Common myeloid progenitor, CD34-positive (primary cell): ENCODE measurements at regions not wholly inside any gene's neighbourhood (a gene's known extent, or its start where the extent isn't known, plus 50 kb on each side); places are given as distances from the start of the nearest gene placed in this dataset.

ENCODE experiments used
- CTCF ChIA-PET: fragments of 350-600 bp; sonication (Branson Sonifier 250); formaldehyde crosslinking; loops from one replicate; lab custom pipeline; 2021; ENCODE audit warnings: antibody characterized with exemption; lab: Charles Lee
- POLR2A ChIA-PET: fragments of 350-600 bp; sonication (Branson Sonifier 250); formaldehyde crosslinking; loops from one replicate; lab custom pipeline; 2021; ENCODE audit warnings: antibody characterized with exemption; lab: Charles Lee
- DNase-seq, 3 donors: peaks; one replicate each; pipeline versions ENCODE4 v3.0.0 to v3.0.0-alpha.2; 2013
- H3K27ac ChIP-seq, 2 experiments: 1 replicate in 1 of 2; 2 replicates in 1 of 2; pipeline ENCODE4 v1.7.0; 2013; ENCODE audit warnings: inconsistent platforms in 2 of 2, low read length in 2 of 2, mild to moderate bottlenecking in 2 of 2, low read depth in 1 of 2, moderate library complexity in 1 of 2; ENCODE audit not compliant: severe bottlenecking in 2 of 2, insufficient read depth in 1 of 2, poor library complexity in 1 of 2
- H3K27me3 ChIP-seq, 5 experiments: replicated peaks in 2 of 5; 1 replicate in 3 of 5; 2 replicates in 2 of 5; pipeline versions ENCODE4 v1.6.1 to v1.7.0; 2013; ENCODE audit warnings: low read length in 4 of 5, mild to moderate bottlenecking in 2 of 5, moderate library complexity in 2 of 5, inconsistent platforms in 1 of 5; ENCODE audit not compliant: insufficient read depth in 5 of 5, control insufficient read depth in 4 of 5
- H3K36me3 ChIP-seq, 4 experiments: 1 replicate in 2 of 4; 2 replicates in 2 of 4; pipeline versions ENCODE4 v1.6.1 to v1.7.0; 2013; ENCODE audit warnings: low read length in 3 of 4, control low read depth in 1 of 4, mild to moderate bottlenecking in 1 of 4; ENCODE audit not compliant: control insufficient read depth in 4 of 4, insufficient read depth in 4 of 4
- H3K4me1 ChIP-seq, 4 experiments: 1 replicate in 3 of 4; 2 replicates in 1 of 4; pipeline versions ENCODE4 v1.6.1 to v1.7.1; 2013; ENCODE audit warnings: low read length in 3 of 4, mild to moderate bottlenecking in 3 of 4, control low read depth in 1 of 4, inconsistent platforms in 1 of 4, moderate library complexity in 1 of 4; ENCODE audit not compliant: control insufficient read depth in 4 of 4, insufficient read depth in 4 of 4; ENCODE audit errors: control extremely low read depth in 1 of 4
- H3K4me3 ChIP-seq, 7 experiments: 1 replicate in 4 of 7; 2 replicates in 3 of 7; pipeline versions ENCODE4 v1.5.1 to v1.7.0; 2013; ENCODE audit warnings: mild to moderate bottlenecking in 7 of 7, low read length in 6 of 7, moderate library complexity in 6 of 7, inconsistent platforms in 2 of 7, low read depth in 2 of 7, control low read depth in 1 of 7; ENCODE audit not compliant: insufficient read depth in 4 of 7, control insufficient read depth in 1 of 7; ENCODE audit errors: extremely low read depth in 1 of 7
- H3K9me3 ChIP-seq, 5 experiments: 1 replicate in 4 of 5; 2 replicates in 1 of 5; pipeline versions ENCODE4 v1.6.1 to v1.7.1; 2013; ENCODE audit warnings: low read length in 4 of 5, mild to moderate bottlenecking in 2 of 5, inconsistent platforms in 1 of 5, low read depth in 1 of 5, moderate library complexity in 1 of 5; ENCODE audit not compliant: control insufficient read depth in 4 of 5, insufficient read depth in 2 of 5; ENCODE audit errors: control extremely low read depth in 1 of 5
- WGBS: methylation state at CpG from one replicate; pipeline ENCODE4 v1.1.5; 2013; ENCODE audit not compliant: insufficient coverage; 5-methylcytosine and 5-hydroxymethylcytosine counted together

- no peaks in the 10 kb centered on the region for H3K4me1 ChIP-seq
- POLR2A ChIA-PET: no interaction called here
- H3K36me3 ChIP-seq: no peaks in the 10 kb centered on the region
- H3K4me3 ChIP-seq: no peak overlapping the region
- H3K9me3 ChIP-seq: no peaks in the 10 kb centered on the region
- H3K27ac ChIP-seq: no peak overlapping the region
- 92% methylated on average over 13 of the region's 13 CpGs for WGBS
- no peak for DNase-seq
- no peaks in the 10 kb centered on the region for H3K27me3 ChIP-seq
- CTCF ChIA-PET: no interaction called here
These were observed 302.4 kb downstream of the MN1 start for GRCh38 chr22:27499121-27499520.

GRCh38 chr22:27501191-27501936 lies 300.2 kb downstream of the MN1 start:
- Histone ChIP-seq H3K4me1 (no peaks in the 10 kb centered on the region), H3K9me3 (no peaks in the 10 kb centered on the region), H3K4me3 (no peak overlapping the region), H3K36me3 (no peaks in the 10 kb centered on the region), H3K27ac (no peak overlapping the region), H3K27me3 (no peaks in the 10 kb centered on the region)
- CTCF ChIA-PET: no interaction called here
- POLR2A ChIA-PET: no interaction called here
- DNase-seq: no peak
- WGBS: 96% methylated on average over 8 of the region's 9 CpGs

GRCh38 chr22:27502327-27502726 lies 299.2 kb downstream of the MN1 start:
- H3K9me3 ChIP-seq: no peaks in the 10 kb centered on the region
- WGBS: 93% methylated on average over 3 of the region's 4 CpGs
- no peak overlapping the region for H3K27ac ChIP-seq
- POLR2A ChIA-PET: no interaction called here
- H3K4me1 ChIP-seq: no peaks in the 10 kb centered on the region
- no peak for DNase-seq
- no peaks in the 10 kb centered on the region for H3K27me3 ChIP-seq
- no peak overlapping the region for H3K4me3 ChIP-seq
- CTCF ChIA-PET: no interaction called here
- no peaks in the 10 kb centered on the region for H3K36me3 ChIP-seq

- Histone ChIP-seq H3K4me3 (no peak overlapping the region), H3K9me3 (no peaks in the 10 kb centered on the region), H3K4me1 (no peaks in the 10 kb centered on the region), H3K27ac (no peak overlapping the region), H3K36me3 (no peaks in the 10 kb centered on the region), H3K27me3 (no peaks in the 10 kb centered on the region)
- WGBS: 93% methylated on average over 18 of the region's 18 CpGs
- CTCF ChIA-PET: no interaction called here
- DNase-seq: no peak
- POLR2A ChIA-PET: no interaction called here
These were observed 296.9 kb downstream of the MN1 start for GRCh38 chr22:27504360-27505253.

GRCh38 chr22:27507111-27507611 lies 294.4 kb downstream of the MN1 start:
- Histone ChIP-seq H3K27ac (no peak overlapping the region), H3K36me3 (no peaks in the 10 kb centered on the region), H3K9me3 (no peaks in the 10 kb centered on the region), H3K4me3 (no peak overlapping the region), H3K27me3 (no peaks in the 10 kb centered on the region), H3K4me1 (peaks cover 0 to 2% (median under 1%) of the 10 kb centered on the region in 4 experiments)
- no peak for DNase-seq
- CTCF ChIA-PET: no interaction called here
- 100% methylated on average over 2 of the region's 2 CpGs for whole genome bisulfite sequencing
- POLR2A ChIA-PET: no interaction called here

GRCh38 chr22:27507935-27508526 lies 293.5 kb downstream of the MN1 start:
- ChIA-PET CTCF (no interaction called here), POLR2A (no interaction called here)
- no peak overlapping the region for H3K4me3 ChIP-seq
- peaks cover 0 to 7% (median 3%) of the 10 kb centered on the region in 4 experiments for H3K4me1 ChIP-seq
- no peak for DNase-seq
- H3K27ac ChIP-seq: no peak overlapping the region
- no peaks in the 10 kb centered on the region for H3K27me3 ChIP-seq
- H3K36me3 ChIP-seq: no peaks in the 10 kb centered on the region
- WGBS: 83% methylated on average over 2 of the region's 4 CpGs
- H3K9me3 ChIP-seq: no peaks in the 10 kb centered on the region
